Panc1 (cell line): ENCODE measurements at regions not wholly inside any gene's neighbourhood (a gene's known extent, or its start where the extent isn't known, plus 50 kb on each side); places are given as distances from the start of the nearest gene placed in this dataset.

Source experiments
- ATAC-seq: fragments of 200-7000 bp; cut with Tn5 transposase; 2 replicates; pipeline ENCODE4 v1.9.1; 2020; ENCODE audit warnings: mild to moderate bottlenecking, moderate library complexity
- BruUV-seq: library from RNA; stranded (reverse); fragments of 400-500 nt; replicated peaks from 2 replicates; lab custom pipeline; 2021; lab: Mats Ljungman, UMichigan
- CTCF ChIA-PET: fragments of 300-600 bp; sonication (Branson Sonifier 250); formaldehyde crosslinking; loops from one replicate; lab custom pipeline; 2022; ENCODE audit warnings: antibody characterized with exemption; lab: Charles Lee
- POLR2A ChIA-PET: fragments of 300-600 bp; sonication (Branson Sonifier 250); formaldehyde crosslinking; loops from one replicate; lab custom pipeline; 2022; ENCODE audit warnings: antibody characterized with exemption; lab: Charles Lee
- DNase-seq: peaks from one replicate; pipeline ENCODE4 v3.0.0-alpha.2; 2010; ENCODE audit warnings: low read depth, low spot score
- H3K27ac ChIP-seq: 2 replicates; pipeline ENCODE4 v1.5.1; 2011; ENCODE audit warnings: mild to moderate bottlenecking, low read length, inconsistent platforms
- H3K27me3 ChIP-seq: fragments of 200-500 bp; sonication (Bioruptor generic); 2 replicates; pipeline ENCODE4 v1.6.0; 2014; ENCODE audit warnings: low read length, inconsistent platforms; ENCODE audit not compliant: control insufficient read depth, insufficient read depth
- H3K36me3 ChIP-seq: fragments of 200-500 bp; sonication (Bioruptor generic); 2 replicates; pipeline ENCODE4 v1.5.1; 2014; ENCODE audit warnings: inconsistent platforms, mild to moderate bottlenecking, low read length, moderate library complexity; ENCODE audit not compliant: control insufficient read depth, insufficient read depth
- H3K4me1 ChIP-seq: 2 replicates; pipeline ENCODE4 v1.5.1; 2011; ENCODE audit warnings: inconsistent platforms, mild to moderate bottlenecking, low read length, moderate library complexity; ENCODE audit not compliant: control insufficient read depth, insufficient read depth
- H3K4me3 ChIP-seq, 2 experiments: 2 replicates each; pipeline ENCODE4 v1.5.1; 2011 to 2012; ENCODE audit warnings: low read depth in 2 of 2, low read length in 2 of 2, mild to moderate bottlenecking in 2 of 2, inconsistent platforms in 1 of 2, moderate library complexity in 1 of 2
- H3K9me3 ChIP-seq: fragments of 200-500 bp; sonication (Bioruptor generic); 2 replicates; pipeline ENCODE4 v1.5.1; 2014; ENCODE audit warnings: low read depth, mild to moderate bottlenecking, inconsistent platforms, low read length, moderate library complexity; ENCODE audit not compliant: control insufficient read depth, insufficient read depth
- CTCF ChIP-seq: fragments of 450-650 bp; IDR thresholded peaks from 2 replicates; pipeline ENCODE4 v1.5.1; 2017; ENCODE audit warnings: mild to moderate bottlenecking
- POLR2AphosphoS5 ChIP-seq: IDR thresholded peaks from 2 replicates; pipeline ENCODE4 v1.6.1; 2012; ENCODE audit warnings: mild to moderate bottlenecking, low read depth, low read length, moderate library complexity
- REST ChIP-seq, 2 experiments: IDR thresholded peaks; 2 replicates each; pipeline ENCODE4 v1.6.1; 2011 to 2012; ENCODE audit warnings: low read depth in 2 of 2, control low read depth in 1 of 2, low read length in 1 of 2, mild to moderate bottlenecking in 1 of 2, moderate library complexity in 1 of 2; ENCODE audit not compliant: insufficient read depth in 1 of 2
- SIN3A ChIP-seq: IDR thresholded peaks from 2 replicates; pipeline ENCODE4 v1.6.1; 2012; ENCODE audit warnings: low read depth, mild to moderate bottlenecking, low read length, moderate library complexity, borderline replicate concordance; ENCODE audit not compliant: insufficient read depth
- TCF7L2 ChIP-seq: IDR thresholded peaks from 2 replicates; pipeline ENCODE4 v1.6.1; 2011; ENCODE audit warnings: mild to moderate bottlenecking, low read depth, low read length, inconsistent platforms
- in situ Hi-C: cut with HindIII; loops from 2 replicates; pipeline ENCODE4 v1.10.0; 2016; ENCODE audit warnings: low sequenced_read_pairs, low pct_unique_long_range_greater_than_20kb
- intact Hi-C: fragments of 100-400 bp; cut with micrococcal nuclease; formaldehyde crosslinking; loops from one replicate; pipeline ENCODE4 v1.10.0; 2022; ENCODE audit not compliant: unreplicated experiment

GRCh38 chr6:160851031-160851430, 140.5 kb upstream of the MAP3K4 start:
- Histone ChIP-seq H3K27me3 (no peaks in the 10 kb centered on the region), H3K9me3 (peaks cover 3% of the 10 kb centered on the region; the same call in 1 of the 2 replicates), H3K27ac (no peak overlapping the region), H3K4me3 (no peak overlapping the region), H3K36me3 (no peaks in the 10 kb centered on the region), H3K4me1 (no peaks in the 10 kb centered on the region)
- ATAC-seq = no peak
- TF ChIP-seq CTCF (no peak), REST (IDR thresholded peaks at IDR 0.05; ENCODE audit: insufficient read depth in 1 of 2, low read depth in 2 of 2, low read length in 1 of 2) (no peak), SIN3A (no peak), TCF7L2 (no peak), POLR2AphosphoS5 (no peak)
- intact Hi-C loops = no loop called here
- BruUV-seq = no TSS peak
- ChIA-PET POLR2A (no interaction called here), CTCF (no interaction called here)
- in situ Hi-C loops = no loop called here
- no peak for DNase-seq

- CTCF ChIA-PET = no interaction called here
- intact Hi-C loops (no loop called here), in situ Hi-C loops (no loop called here)
- H3K4me3 ChIP-seq = no peak overlapping the region
- no peak for ATAC-seq
- POLR2A ChIA-PET = no interaction called here
- TF ChIP-seq TCF7L2 = no peak
- no peak for TF ChIP-seq CTCF
- TF ChIP-seq POLR2AphosphoS5 = no peak
- TF ChIP-seq REST (IDR thresholded peaks at IDR 0.05; ENCODE audit: insufficient read depth in 1 of 2, low read depth in 2 of 2, low read length in 1 of 2) = no peak
- TF ChIP-seq SIN3A = no peak
- DNase-seq = no peak
- no TSS peak for BruUV-seq
- no peaks in the 10 kb centered on the region for H3K27me3 ChIP-seq
- peaks cover 3% of the 10 kb centered on the region; the same call in 1 of the 2 replicates for H3K9me3 ChIP-seq
- H3K27ac ChIP-seq = no peak overlapping the region
- no peaks in the 10 kb centered on the region for H3K36me3 ChIP-seq
- no peaks in the 10 kb centered on the region for H3K4me1 ChIP-seq
Observed at GRCh38 chr6:160853946-160854345, 137.6 kb upstream of the MAP3K4 start.
